Breast epithelium (tissue), 4 donors: ENCODE measurements at regions not wholly inside any gene's neighbourhood (a gene's known extent, or its start where the extent isn't known, plus 50 kb on each side); places are given as distances from the start of the nearest gene placed in this dataset.
"Not testable (repeated sequence)": the region's sequence is repeated elsewhere in the genome, so short reads cannot be mapped to it uniquely, and the experiment has no call there.

ENCODE experiments used
- DNase-seq, 2 donors: peaks; one replicate each; pipeline ENCODE4 v3.0.0-alpha.2; 2019; ENCODE audit warnings: low spot score in 2 of 2
- H3K27ac ChIP-seq, 2 donors: fragments of 200-600 bp; sonication (generic) in 1 of 2; one replicate each; pipeline ENCODE4 v1.5.1; 2016 to 2019; ENCODE audit warnings: mild to moderate bottlenecking in 1 of 2
- H3K27me3 ChIP-seq, 2 donors: fragments of 200-600 bp; sonication (generic) in 1 of 2; one replicate each; pipeline versions ENCODE4 v1.5.1 to v1.6.0; 2017 to 2019; ENCODE audit warnings: control low read depth in 1 of 2, mild to moderate bottlenecking in 1 of 2
- H3K36me3 ChIP-seq: fragments of 200-600 bp; one replicate; pipeline ENCODE4 v1.5.1; 2019
- H3K4me1 ChIP-seq, 2 donors: fragments of 200-600 bp; sonication (generic); one replicate each; pipeline ENCODE4 v1.5.1; 2016 to 2019; ENCODE audit warnings: control low read depth in 1 of 2
- H3K4me3 ChIP-seq, 3 donors: fragments of 200-600 bp; sonication (generic); 1 replicate in 2 of 3; 2 replicates in 1 of 3; pipeline ENCODE4 v1.5.1; 2016 to 2019; ENCODE audit warnings: mild to moderate bottlenecking in 3 of 3, moderate library complexity in 2 of 3
- H3K9me3 ChIP-seq, 2 donors: fragments of 200-600 bp; sonication (generic) in 1 of 2; one replicate each; pipeline ENCODE4 v1.5.1; 2016 to 2019; ENCODE audit warnings: control low read depth in 1 of 2
- POLR2A ChIP-seq: fragments of 450-650 bp; IDR thresholded peaks from one replicate; pipeline ENCODE4 v1.6.1; 2016; ENCODE audit warnings: antibody characterized with exemption, mild to moderate bottlenecking, moderate library complexity
- POLR2AphosphoS5 ChIP-seq, 3 donors: sonication (generic); formaldehyde crosslinking; IDR thresholded peaks; one replicate each; pipeline ENCODE4 v1.6.1; 2017; ENCODE audit warnings: antibody characterized with exemption in 3 of 3
- intact Hi-C: fragments of 100-400 bp; cut with DNase I; formaldehyde crosslinking; loops from one replicate; pipeline ENCODE4 v1.15.1; 2023; ENCODE audit warnings: low total_unique reads
- TF ChIP-seq, protein P1 (sequence below), 3 donors: fragments of 450-650 bp; IDR thresholded peaks; one replicate each; pipeline ENCODE4 v1.5.1; 2016 to 2017; ENCODE audit warnings: antibody characterized with exemption in 3 of 3, mild to moderate bottlenecking in 3 of 3, moderate library complexity in 3 of 3

DNA sequence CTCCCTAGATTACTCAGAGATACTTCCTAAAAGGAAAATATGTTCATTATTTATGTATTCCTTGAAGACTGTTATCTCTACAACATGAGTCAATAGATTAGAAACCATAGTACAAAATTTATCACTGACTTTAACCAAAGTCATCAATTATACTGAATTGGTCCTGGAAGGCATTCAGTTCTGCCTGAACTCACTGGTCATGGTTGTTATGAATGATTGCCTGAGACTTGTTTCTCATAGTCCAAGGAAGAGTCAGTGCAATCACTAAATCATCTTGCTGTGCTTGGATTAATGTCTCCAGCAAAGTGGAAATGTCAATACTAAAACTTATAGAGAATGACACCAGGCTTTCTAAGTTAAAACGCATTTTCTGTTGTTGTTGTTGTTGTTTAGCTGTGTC lies 878.6 kb upstream of the MANEA start:
- intact Hi-C loops: no loop called here

DNA sequence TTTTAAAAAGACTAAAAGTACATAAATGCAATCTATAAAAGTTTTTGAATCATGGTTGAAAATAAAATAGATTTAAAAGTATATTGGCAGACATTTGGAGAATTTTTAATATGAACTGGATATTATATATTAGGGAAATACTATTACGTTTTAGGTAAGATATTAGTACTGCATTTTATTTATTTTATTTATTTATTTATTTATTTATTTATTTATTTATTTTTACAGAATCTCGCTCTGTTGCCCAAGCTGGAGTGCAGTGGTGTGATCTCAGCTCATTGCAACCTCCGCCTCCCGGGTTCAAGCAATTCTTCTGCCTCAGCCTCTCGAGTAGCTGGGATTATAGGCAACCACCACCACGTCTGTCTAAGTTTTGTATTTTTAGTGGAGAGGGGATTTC lies 890.1 kb upstream of the MANEA start:
- H3K4me1 ChIP-seq, H3K36me3 ChIP-seq, H3K27me3 ChIP-seq, H3K27ac ChIP-seq, H3K9me3 ChIP-seq, intact Hi-C loops, DNase-seq, H3K4me3 ChIP-seq: not testable (repeated sequence)

More for the DNA sequence above, 878.6 kb upstream of the MANEA start:
- H3K9me3 ChIP-seq: no peaks in the 10 kb centered on the region
- no peaks in the 10 kb centered on the region for H3K36me3 ChIP-seq
- H3K27me3 ChIP-seq: no peaks in the 10 kb centered on the region
- no peak for DNase-seq
- H3K4me1 ChIP-seq: no peaks in the 10 kb centered on the region
- TF ChIP-seq, protein P1, sequence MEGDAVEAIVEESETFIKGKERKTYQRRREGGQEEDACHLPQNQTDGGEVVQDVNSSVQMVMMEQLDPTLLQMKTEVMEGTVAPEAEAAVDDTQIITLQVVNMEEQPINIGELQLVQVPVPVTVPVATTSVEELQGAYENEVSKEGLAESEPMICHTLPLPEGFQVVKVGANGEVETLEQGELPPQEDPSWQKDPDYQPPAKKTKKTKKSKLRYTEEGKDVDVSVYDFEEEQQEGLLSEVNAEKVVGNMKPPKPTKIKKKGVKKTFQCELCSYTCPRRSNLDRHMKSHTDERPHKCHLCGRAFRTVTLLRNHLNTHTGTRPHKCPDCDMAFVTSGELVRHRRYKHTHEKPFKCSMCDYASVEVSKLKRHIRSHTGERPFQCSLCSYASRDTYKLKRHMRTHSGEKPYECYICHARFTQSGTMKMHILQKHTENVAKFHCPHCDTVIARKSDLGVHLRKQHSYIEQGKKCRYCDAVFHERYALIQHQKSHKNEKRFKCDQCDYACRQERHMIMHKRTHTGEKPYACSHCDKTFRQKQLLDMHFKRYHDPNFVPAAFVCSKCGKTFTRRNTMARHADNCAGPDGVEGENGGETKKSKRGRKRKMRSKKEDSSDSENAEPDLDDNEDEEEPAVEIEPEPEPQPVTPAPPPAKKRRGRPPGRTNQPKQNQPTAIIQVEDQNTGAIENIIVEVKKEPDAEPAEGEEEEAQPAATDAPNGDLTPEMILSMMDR (IDR thresholded peaks at IDR 0.05): no peak
- TF ChIP-seq POLR2AphosphoS5 (IDR thresholded peaks at IDR 0.05): no peak
- TF ChIP-seq POLR2A: no peak
- no peak overlapping the region for H3K27ac ChIP-seq
- H3K4me3 ChIP-seq: no peak overlapping the region

DNA sequence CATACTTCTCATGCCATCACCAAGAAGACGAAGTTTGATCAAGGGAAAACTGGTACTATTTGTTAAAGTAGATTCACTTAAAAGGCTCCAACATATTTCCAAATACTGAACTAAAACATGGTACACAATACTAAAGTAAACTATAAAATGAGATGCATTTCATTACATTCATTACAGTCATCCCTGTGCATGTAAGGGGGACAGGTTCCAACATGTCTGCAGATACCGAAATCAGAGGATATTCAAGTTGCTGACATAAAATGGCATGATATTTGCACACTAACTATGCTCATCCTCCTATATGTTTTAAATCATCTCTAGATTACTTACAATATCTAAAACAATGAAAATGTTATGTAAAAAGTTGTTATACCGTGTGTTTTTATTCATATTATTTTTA lies 893.9 kb upstream of the MANEA start:
- Histone ChIP-seq H3K36me3 (no peaks in the 10 kb centered on the region), H3K4me1 (no peaks in the 10 kb centered on the region), H3K27ac (no peak overlapping the region), H3K4me3 (no peak overlapping the region), H3K9me3 (no peaks in the 10 kb centered on the region), H3K27me3 (no peaks in the 10 kb centered on the region)
- TF ChIP-seq POLR2AphosphoS5 (IDR thresholded peaks at IDR 0.05): no peak
- TF ChIP-seq, protein P1 (IDR thresholded peaks at IDR 0.05): no peak
- no peak for TF ChIP-seq POLR2A
- intact Hi-C loops: no loop called here
- DNase-seq: no peak

DNA sequence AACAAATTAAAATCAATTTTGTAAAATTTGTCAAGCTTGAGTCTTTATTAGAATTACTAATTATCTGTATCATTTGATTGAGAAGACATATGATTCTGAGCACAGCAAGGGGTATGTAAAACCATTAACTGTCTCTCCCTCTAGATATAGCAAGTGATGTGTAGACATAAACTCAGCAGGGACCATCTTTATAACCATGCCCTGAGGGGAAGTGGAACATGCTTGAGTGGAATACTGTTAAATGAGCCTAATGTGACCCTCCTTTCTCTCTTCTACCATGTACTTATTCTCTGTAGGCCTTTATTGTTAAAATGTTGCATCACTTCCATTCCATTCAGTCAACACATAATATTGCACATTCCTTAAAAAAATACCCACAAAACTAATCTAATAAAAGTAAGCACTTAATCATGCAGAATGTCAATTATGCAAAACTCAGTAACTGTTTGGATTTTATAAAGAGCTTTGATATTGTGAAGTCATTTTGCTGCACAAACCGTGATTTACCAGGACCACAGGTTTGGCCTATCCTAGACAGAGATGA lies 896.6 kb upstream of the MANEA start:
- H3K27me3 ChIP-seq: no peaks in the 10 kb centered on the region
- H3K4me3 ChIP-seq: no peak overlapping the region
- no peaks in the 10 kb centered on the region for H3K9me3 ChIP-seq
- H3K27ac ChIP-seq: no peak overlapping the region
- H3K4me1 ChIP-seq: no peaks in the 10 kb centered on the region
- DNase-seq: no peak
- intact Hi-C loops: no loop called here
- no peak for TF ChIP-seq POLR2AphosphoS5 (IDR thresholded peaks at IDR 0.05)
- TF ChIP-seq POLR2A: no peak
- TF ChIP-seq, protein P1 (IDR thresholded peaks at IDR 0.05): no peak
- no peaks in the 10 kb centered on the region for H3K36me3 ChIP-seq

DNA sequence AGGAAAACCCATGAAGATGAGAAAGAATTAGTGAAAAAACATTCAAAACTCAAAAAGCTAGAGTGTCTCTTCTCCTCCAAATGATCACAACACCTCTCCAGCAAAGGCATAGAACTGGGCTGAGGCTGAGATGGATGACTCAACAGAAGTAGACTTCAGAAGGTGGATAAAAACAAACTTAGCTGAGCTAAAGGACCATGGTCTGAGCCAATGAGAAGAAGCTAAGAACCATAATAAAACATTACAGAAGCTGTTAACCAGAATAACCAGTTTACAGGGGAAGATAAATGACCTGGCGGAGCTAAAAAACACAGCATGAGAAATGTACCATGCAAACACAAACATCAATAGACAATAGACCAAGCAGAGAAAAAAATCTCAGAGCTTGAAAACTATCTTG lies 904.1 kb upstream of the MANEA start:
- Histone ChIP-seq H3K27ac (no peak overlapping the region), H3K27me3 (no peaks in the 10 kb centered on the region), H3K9me3 (peaks cover 0 to 5% of the 10 kb centered on the region in 2 donors), H3K36me3 (no peaks in the 10 kb centered on the region), H3K4me3 (no peak overlapping the region), H3K4me1 (no peaks in the 10 kb centered on the region)
- DNase-seq: no peak
- no peak for TF ChIP-seq POLR2A
- intact Hi-C loops: no loop called here

DNA sequence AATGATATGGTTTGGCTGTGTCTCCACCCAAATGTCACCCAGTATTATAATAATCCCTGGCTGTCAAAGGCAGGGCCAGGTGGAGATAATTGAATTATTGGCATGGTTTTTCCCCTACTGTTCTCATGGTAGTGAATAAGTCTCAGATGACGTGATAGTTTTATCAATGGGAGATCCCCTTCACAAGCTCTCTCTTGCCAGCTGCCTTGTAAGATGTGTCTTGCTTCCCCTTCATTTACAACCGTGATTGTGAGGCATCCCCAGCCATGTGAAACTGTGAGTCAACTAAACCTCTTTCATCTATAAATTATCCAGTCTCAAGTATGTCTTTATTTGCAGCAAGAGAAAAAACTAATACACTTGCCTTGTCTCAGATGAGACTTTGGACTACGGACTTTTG lies 907.3 kb upstream of the MANEA start:
- Histone ChIP-seq H3K27me3 (no peaks in the 10 kb centered on the region), H3K4me3 (no peak overlapping the region), H3K27ac (no peak overlapping the region), H3K4me1 (no peaks in the 10 kb centered on the region), H3K36me3 (peaks cover 4% of the 10 kb centered on the region), H3K9me3 (peaks cover 0 to 1% of the 10 kb centered on the region in 2 donors)
- TF ChIP-seq, protein P1 (IDR thresholded peaks at IDR 0.05): no peak
- no peak for TF ChIP-seq POLR2A
- no peak for TF ChIP-seq POLR2AphosphoS5 (IDR thresholded peaks at IDR 0.05)
- intact Hi-C loops: no loop called here
- no peak for DNase-seq
